GM20431 (cell line): ENCODE measurements at regions not wholly inside any gene's neighbourhood (a gene's known extent, or its start where the extent isn't known, plus 50 kb on each side); places are given as distances from the start of the nearest gene placed in this dataset.

Source experiments
- in situ Hi-C: fragments of 300-500 bp; cut with MseI, MboI; formaldehyde crosslinking; loops from one replicate; pipeline ENCODE4 v1.15.0; 2020; ENCODE audit warnings: low sequenced_read_pairs; ENCODE audit not compliant: unreplicated experiment

DNA sequence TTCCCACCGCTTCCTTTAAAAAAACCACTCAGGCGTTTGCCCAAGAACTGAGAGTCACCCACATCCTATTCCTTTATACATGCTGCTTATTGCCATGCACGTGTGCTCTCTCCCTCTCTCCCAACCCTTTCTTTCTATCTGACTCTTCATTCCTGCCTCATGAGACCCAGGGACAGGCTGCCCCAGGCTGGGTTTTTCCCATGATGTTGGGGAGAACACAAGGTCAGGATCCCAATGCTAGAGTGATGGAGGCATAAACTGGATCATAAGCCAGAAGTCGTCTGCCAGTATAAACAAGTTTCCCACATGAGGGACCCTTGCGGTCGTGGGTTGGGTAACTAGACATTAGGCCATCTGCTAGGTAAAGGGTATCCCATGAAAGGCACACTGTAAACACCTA, 64.9 kb downstream of the CD2 start:
- in situ Hi-C loops = loop anchor here (10.0 kb wide), 1 partner anchor 84 kb away; no protein-coding TSS in a partner anchor

- in situ Hi-C loops = no loop called here
Observed at GRCh38 chr1:116820369-116820768, 66.1 kb downstream of the CD2 start.

GRCh38 chr1:116821763-116822162, 67.5 kb downstream of the CD2 start:
- in situ Hi-C loops = no loop called here

- in situ Hi-C loops = no loop called here
Observed at GRCh38 chr1:116824631-116825206, 70.5 kb downstream of the CD2 start.

- in situ Hi-C loops = no loop called here
Observed at GRCh38 chr1:116825207-116825719, 71.0 kb downstream of the CD2 start.

DNA sequence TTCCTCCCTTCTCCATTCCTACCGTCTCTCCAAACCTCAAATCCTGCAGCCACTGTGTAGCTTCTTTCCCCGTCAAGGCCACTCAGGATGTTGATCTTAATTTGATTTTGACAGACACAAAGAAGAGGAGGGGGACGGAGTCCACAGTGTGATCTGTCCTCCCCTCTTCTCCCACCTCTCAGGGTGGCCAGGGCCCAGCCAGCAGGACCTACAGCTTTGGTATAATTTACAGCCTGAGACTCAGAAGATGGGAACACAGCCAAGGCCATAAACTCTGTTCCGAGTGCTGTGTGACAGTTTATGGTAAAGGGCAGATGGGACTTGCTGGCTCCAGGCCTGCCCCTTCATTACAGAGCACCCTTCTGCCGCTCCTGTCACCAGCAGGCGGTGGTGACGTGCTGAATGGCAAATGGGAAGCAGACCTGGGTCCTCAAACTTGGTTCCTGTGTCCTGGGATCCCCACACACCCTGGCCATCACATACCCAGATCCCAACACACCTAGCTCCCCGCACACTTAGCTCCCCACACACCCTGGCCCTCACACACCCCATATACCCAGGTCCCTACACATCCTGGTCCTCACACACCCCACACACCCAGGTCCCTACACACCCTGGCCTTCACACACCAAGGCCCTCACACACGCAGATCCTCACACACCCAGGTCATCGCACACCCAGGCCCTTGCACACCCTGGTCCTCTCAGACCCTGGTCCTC, 71.6 kb downstream of the CD2 start:
- in situ Hi-C loops = no loop called here

- in situ Hi-C loops = no loop called here
Observed at GRCh38 chr1:116826818-116827606, 72.8 kb downstream of the CD2 start.

DNA sequence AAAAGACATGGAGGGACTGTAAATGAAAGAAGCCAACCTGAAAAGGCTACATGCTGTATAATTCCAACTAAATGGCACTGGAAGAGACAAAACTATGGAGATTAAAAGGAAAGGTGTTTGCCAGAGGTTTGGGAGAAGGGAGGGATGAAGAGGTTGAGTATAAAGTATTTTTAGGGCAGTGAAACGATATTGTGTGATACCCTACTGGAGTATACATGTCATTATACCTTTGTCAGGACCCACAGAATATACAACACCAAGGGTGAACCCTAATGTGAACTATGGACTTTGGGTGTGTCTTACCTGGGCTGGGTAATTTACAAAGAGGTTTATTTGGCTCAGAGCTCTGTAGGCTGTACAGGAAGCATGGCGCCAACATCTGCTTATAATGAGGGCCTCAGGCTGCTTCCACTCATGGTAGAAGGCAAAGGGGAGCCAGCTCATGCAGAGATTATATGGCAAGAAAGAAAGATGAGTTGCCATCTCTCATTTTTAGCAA, 73.4 kb downstream of the CD2 start:
- in situ Hi-C loops = no loop called here

GRCh38 chr1:116832308-116832931, 77.3 kb upstream of the PTGFRN start:
- in situ Hi-C loops = no loop called here

- in situ Hi-C loops = no loop called here
Observed at GRCh38 chr1:116832932-116833578, 76.7 kb upstream of the PTGFRN start.

DNA sequence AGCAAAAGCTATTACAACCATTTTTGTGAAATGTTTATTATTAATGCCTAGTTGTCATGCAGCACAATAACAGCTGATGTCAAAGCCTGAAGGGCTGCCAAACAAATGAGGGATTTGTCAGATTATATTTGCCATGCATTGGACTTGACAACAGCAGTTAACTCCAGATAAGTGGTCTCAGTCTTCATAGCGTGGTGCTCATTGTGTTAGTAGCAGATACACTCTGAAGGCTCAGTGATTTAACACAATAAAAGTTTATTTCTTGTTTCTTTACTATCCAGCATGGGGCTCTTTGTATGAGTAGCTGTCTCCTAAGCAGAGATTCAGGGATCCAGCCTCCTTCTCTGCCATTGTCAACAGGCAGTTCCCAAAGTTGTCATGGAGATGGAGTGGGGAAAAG, 76.0 kb upstream of the PTGFRN start:
- in situ Hi-C loops = no loop called here

DNA sequence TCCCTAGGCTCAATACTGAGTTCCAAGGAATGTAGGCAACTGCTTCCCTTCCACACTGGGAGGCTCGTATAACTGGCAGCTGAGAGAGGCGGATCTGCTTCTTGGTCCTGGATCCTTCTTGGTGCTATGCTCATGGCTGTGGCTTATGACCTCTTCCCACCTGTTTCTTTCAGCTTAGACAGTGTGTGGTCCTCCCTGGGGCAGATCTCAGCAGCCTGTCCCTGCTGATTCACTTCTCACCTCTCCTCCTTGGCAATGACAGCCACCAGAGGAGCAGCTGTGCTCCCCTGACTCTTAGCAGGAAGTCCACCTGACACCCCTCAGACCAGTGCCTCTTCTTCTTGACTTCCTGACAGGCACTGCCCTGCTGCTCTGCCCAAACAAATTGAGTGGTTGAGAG, 75.1 kb upstream of the PTGFRN start:
- in situ Hi-C loops = no loop called here

- in situ Hi-C loops = no loop called here
Observed at GRCh38 chr1:116835161-116835560, 74.6 kb upstream of the PTGFRN start.

DNA sequence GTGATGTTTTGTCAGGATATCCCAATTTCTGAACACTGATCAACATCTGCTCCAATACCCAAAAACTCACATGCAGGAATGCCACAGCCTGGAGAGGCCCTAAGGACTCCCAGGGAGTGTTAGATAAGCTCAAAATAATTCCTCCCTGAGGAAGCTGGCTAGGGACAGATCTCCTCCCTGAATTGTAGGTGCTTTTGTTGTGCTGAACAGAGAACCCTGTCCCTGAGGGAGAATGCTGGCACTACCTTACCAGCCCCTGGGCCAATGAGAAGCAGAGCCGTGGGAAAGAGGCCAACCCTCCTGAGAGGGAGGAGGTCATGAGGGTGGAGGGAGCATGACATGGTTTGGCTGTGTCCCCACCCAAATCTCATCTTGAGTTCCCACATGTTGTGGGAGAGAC, 73.6 kb upstream of the PTGFRN start:
- in situ Hi-C loops = no loop called here

- in situ Hi-C loops = no loop called here
Observed at GRCh38 chr1:116841569-116842344, 68.0 kb upstream of the PTGFRN start.

- in situ Hi-C loops = no loop called here
Observed at GRCh38 chr1:116842654-116843053, 67.1 kb upstream of the PTGFRN start.

DNA sequence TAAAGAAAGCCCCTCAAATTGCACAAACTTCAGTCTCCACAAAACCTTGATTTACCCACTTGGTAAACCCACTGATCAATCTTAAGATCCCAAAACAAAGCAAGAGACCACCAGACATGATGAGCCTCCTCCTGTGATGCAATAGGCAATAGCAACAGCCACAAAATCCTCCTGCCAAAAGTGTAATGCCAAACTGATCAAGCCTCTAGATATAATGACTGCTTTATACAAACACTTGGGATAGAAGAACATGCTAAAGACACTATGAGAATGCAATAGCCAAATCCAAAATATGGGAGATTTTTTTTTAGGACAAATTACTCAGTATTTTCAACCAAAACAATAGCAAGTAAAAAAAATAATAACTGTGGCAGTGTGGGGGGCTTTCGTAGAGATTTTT, 64.9 kb upstream of the PTGFRN start:
- in situ Hi-C loops = no loop called here

GRCh38 chr1:116847190-116847589, 62.5 kb upstream of the PTGFRN start:
- in situ Hi-C loops = no loop called here
